ENCODE measurements at regions not wholly inside any gene's neighbourhood (a gene's known extent, or its start where the extent isn't known, plus 50 kb on each side); places are given as distances from the start of the nearest gene placed in this dataset.

- peak in 1 of 2 experiments; percentile 32 for DNase-seq
These were observed 445.7 kb downstream of the SMARCA1 start for GRCh38 chrX:129077424-129078170.

- no peak for DNase-seq
These were observed 451.9 kb downstream of the SMARCA1 start for GRCh38 chrX:129071390-129071789.

GRCh38 chrX:129065895-129066294, 457.4 kb downstream of the SMARCA1 start:
- no peak for DNase-seq

DNA sequence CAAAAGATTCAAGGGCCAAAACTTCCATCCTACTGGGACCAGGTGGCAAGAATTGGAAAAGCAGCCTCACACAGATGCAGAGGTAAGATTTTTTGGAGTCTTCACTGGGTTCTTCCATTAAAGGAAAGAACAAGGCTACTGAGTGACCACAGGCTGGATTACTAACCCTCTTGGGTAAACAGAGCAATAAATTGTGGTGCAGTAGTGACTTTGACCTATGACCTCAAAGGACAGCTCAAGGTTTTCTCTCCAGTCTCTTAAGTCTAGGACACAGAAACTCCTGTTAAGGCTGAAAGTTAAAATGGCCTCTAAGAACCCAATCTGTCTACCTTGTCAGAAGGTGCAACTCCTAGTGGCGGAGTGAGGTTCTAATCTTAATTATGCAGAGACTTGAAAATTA, 464.9 kb downstream of the SMARCA1 start:
- no peak for DNase-seq

DNA sequence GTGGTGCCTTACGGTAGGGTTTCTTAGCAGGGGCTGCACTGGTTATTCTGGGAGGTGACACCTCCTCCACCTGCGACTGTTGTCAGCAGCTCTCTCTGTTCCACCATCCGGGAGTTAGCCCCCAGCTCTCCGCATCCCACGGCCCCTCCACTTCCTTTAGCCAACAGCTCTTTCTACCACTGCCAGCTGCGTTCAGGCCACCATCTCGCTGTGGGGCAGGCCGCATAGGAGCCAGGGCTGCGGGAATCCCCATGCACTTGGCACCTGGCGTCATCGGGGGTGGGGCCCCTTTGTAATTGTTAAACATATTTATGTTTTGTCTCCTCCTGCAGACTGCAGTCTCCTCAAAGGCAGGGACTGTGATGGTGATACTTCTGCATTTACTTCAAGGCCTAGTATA, 480.2 kb downstream of the SMARCA1 start:
- no peak for DNase-seq

DNA sequence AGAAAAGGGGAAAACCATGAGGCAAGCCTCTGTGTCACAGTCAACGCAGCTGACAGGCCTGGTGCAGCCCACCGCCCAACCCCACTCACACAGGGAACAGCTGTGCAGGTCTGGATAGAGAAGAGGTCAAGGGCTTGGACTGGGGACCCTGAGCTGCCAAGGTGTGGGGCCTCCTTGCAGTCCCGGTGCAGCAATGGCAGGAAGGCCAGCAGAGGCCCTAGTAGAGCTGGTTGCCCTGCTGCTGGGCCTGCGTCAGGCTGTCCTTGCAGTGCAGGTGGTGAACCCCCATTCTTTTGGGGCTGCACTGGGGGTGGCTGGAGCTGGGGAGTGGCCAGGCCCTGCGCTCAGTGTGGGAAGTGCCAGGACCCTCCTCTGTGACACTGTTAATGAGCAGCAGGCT, 482.0 kb downstream of the SMARCA1 start:
- DNase-seq, result no peak

- DNase-seq, result no peak
These were observed 483.2 kb downstream of the SMARCA1 start for GRCh38 chrX:129040124-129040523.

DNA sequence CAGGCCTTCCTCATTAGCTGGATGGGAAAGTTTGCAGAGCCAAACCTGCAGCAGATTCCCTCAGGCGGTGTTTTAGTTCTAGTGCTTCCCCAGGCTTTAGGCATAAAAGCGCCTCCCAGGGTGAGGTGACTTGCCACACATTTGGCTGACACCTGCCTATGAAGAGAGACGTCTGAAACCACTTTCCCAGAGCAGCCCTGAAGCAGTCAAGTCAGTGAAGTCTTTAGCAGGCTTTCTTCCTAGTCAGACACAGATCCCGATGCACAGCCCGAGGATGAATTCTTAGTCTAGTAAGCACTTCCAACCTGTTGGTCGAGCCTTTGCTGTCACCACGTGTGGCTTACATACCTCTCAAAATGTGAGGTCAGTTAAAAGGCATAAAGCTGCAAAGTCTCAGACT, 484.1 kb downstream of the SMARCA1 start:
- DNase-seq, result no peak

GRCh38 chrX:129037389-129037788, 485.9 kb downstream of the SMARCA1 start:
- no peak for DNase-seq

- no peak for DNase-seq
These were observed 488.1 kb downstream of the SMARCA1 start for GRCh38 chrX:129035180-129035579.

- no peak for DNase-seq
These were observed 489.1 kb downstream of the SMARCA1 start for GRCh38 chrX:129034196-129034595.

DNA sequence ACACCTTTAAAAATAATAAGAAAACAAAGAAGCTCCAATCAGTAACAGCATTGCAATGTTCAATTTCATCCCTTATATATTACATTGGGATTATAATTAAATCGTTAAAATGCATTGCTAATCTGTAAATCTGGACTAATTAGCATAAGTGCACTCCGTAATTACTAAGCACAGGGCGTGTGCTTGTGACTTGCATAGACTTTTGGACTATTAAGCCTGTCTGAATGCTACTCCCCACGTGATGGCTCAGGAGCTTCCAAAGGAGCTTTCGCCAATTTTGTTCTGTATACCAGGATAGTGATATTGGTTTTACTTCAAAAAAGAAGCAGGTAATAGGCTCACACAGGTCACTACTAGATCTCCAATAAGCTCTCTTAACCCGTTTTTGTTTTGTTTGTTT, 497.1 kb downstream of the SMARCA1 start:
- peak in 1 of 2 experiments; percentile 5 for DNase-seq

GRCh38 chrX:129025376-129025775, 497.9 kb downstream of the SMARCA1 start:
- DNase-seq, result peak in 1 of 2 experiments; percentile 2

DNA sequence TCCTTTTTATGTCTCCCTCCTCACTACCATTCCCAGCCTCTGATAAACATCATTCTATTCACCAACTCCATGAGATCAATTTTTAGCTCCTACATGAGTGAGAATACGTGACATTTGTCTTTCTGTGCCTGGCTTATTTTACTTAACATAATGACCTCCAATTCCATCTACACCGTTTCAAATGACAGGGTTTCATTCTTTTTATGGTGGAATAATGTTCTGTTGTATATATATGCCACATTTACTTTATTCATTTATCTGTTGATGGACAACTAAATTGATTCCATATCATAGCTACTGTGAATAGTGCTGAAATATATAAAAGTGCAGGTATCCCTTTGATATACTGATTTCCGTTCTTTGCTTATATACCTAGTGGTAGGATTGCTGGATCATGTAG, 503.9 kb downstream of the SMARCA1 start:
- DNase-seq, result no peak

DNA sequence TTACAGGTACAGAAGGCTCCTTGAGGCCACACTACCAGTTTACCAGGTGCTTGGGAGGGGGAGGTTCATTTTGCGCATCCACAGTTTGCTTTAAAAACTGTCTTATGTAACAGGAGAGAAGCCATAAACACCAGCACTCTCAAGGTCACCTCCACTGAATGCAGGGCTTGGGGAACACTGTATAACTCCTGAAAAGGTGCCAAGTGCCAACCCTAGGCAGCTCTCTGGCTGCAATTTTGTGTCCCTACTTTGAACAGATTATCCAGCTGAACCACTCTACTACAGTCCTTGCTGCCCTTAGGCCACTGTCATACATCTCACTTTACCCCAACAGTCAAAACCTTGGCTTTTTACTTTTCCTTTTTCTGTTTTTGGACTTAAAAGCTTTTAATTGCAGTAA, 507.9 kb downstream of the SMARCA1 start:
- no peak for DNase-seq

GRCh38 chrX:129013574-129013973, 509.7 kb downstream of the SMARCA1 start:
- no peak for DNase-seq

GRCh38 chrX:129007631-129008030, 515.7 kb downstream of the SMARCA1 start:
- no peak for DNase-seq

DNA sequence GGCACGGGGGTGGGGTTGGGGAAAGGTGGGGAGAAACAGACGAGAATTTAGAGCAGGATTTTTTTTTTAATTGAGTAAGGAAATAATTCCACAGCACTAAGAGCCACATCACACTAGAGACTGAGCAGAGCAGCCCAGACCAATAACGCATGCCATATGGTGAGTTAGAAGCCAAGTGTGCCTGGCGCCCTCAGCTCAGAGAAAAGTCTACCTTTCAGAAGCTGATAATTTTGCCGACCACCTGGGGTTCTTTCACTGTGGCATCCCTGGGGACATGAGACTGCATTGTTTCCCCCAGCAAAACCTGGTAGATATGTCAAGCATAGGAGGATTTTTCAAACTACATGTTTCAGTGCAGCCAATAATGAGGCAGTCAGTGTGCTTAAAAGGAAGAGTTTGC, 516.8 kb downstream of the SMARCA1 start:
- peak; percentile 77 to 82 for DNase-seq

DNA sequence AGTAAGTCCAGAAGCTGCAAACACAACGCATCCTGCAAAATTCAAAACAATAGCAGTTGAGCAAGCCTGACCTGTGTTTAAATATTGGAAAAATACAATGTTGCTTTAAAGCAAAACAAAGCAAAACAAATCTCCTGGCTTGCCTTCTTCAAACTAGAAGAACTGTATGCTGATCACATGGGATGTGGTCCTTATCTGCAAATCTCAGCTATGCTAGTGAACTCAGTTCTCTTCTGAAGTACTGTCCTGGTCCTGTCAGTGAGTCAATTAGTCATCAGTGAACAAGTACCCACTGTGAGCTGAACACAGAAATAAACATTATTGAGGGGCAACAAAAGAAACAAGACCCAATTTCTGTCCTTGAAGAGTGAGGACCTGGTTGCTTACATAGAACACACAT, 522.5 kb downstream of the SMARCA1 start:
- DNase-seq, result no peak

DNA sequence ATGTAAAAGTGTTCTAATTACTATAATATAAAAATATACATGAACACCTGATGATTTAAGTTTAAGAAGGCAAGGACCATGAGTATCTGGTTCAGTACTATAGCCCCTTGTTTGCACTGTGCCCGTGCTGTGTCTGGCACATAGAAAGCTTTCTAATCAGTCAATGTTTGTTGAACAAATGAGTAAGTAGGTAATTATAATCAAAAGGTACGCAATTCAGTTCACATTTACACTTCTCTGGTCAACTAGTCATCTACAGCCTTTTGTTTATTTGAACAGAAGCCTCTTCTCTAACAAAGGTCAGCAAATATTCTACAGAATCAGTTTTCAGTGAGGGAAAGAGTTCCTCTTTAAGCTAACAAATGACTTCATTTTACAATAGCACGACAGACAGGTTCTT, 523.3 kb downstream of the SMARCA1 start:
- no peak for DNase-seq

DNA sequence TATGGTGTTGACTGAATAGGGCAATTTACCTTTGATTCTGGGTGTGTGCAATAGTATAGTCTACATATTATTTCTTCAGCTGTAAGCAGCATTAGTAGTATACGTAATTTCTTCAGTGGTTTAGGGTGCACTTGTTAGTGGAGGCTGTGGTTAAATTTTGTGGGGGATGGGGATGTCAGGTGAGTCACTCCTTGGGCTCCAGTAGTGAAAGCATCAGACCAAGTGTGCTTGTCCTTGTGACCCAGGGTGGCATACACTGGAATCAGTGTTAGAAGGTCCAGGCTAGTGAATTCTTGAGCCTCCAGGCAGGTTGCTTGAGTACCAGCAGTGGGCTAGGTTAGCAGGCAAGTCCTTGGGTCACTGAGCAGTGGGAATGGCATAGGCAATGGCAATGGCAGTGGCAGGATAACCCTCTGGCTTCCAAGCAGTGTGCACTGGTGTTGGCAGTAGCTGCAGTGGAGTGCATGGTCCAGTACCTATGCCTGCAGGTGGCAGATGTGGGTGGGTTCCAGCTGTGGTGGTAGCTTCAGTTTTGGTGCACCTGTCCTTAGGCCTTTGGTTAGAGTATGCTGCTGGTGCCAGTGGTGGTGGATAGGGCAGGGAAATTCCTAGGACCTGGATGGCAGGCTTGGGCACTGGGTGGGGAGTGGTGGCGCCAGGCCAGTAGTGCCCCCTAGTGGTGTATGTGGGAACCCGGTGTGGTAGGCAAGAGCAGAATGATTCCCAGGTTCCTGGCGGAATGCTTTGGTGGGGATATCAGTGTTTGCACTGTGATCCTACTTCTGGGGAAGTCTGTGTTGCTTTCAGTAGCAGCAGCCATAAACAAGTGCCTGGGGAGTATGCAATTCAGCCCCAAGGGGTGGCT, 531.0 kb downstream of the SMARCA1 start:
- DNase-seq, result no peak

DNA sequence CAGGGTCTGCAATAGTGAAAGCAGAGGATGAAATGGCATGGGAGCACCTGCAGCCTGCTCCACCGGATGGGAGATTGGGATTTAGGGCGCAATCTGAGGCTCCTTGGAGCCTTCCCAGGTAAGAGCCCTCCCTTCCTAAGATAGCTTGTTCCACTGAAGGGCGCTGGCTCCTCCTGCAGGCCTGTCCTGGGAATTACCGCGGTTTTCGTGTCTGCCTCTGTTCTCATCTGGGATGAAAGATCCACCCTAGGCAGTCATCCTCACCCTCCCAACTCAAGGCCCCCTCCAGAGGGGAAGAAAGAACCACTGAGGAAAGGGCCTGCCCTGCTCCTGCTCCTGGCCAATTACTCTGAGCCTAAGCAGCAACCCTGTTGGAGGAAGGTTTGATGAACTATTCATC, 547.5 kb downstream of the SMARCA1 start:
- DNase-seq, result peak; percentile 33 to 47

DNA sequence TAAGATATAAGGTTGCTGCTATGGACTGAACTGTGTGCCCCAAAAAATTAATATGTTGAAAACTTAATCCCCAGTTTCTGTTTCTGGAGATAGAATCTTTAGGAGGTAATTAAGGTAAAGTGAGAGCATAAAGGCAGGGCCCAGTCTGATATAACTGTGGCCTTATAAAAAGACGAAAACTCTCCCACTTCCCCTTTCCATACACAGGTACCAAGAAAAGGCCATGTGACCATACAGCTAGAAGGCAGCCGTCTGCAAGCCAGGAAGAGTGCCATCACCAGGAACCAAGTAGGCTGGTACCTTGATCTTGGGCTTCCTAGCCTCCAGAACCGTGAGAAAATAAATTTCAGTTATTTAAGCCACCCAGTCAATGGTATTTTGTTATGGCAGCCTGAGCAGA, 550.3 kb downstream of the SMARCA1 start:
- DNase-seq, result no peak

GRCh38 chrX:128961290-128961689, 562.0 kb downstream of the SMARCA1 start:
- no peak for DNase-seq

Measured in NCI-H524 (cell line).